Activated CD4-positive, alpha-beta T cell treated with anti-CD3 and anti-CD28 coated beads, Interleukin-2, amount 10 ng/mL, durations not matched to agents 24 days and 14 days (primary cell): ENCODE measurements at regions not wholly inside any gene's neighbourhood (a gene's known extent, or its start where the extent isn't known, plus 50 kb on each side); places are given as distances from the start of the nearest gene placed in this dataset.
"Not testable (repeated sequence)": the region's sequence is repeated elsewhere in the genome, so short reads cannot be mapped to it uniquely, and the experiment has no call there.

Source experiments
- DNase-seq: peaks from one replicate; pipeline ENCODE4 v3.0.0; 2022
- H3K27ac Mint-ChIP-seq: one replicate; pipeline ENCODE4 v1.8.0; 2022; ENCODE audit warnings: mild to moderate bottlenecking, mixed read lengths
- H3K27me3 Mint-ChIP-seq: one replicate; pipeline ENCODE4 v1.8.0; 2022; ENCODE audit warnings: mixed read lengths
- H3K36me3 Mint-ChIP-seq: one replicate; pipeline ENCODE4 v1.8.0; 2022; ENCODE audit warnings: low read depth, mild to moderate bottlenecking, mixed read lengths
- H3K4me1 Mint-ChIP-seq: one replicate; pipeline ENCODE4 v1.8.0; 2021; ENCODE audit warnings: mixed read lengths
- H3K4me3 Mint-ChIP-seq: one replicate; pipeline ENCODE4 v1.8.0; 2022; ENCODE audit warnings: mild to moderate bottlenecking, moderate library complexity, mixed read lengths
- H3K9me3 Mint-ChIP-seq: one replicate; pipeline ENCODE4 v1.8.0; 2021; ENCODE audit warnings: mixed read lengths
- intact Hi-C: fragments of 100-400 bp; cut with micrococcal nuclease; formaldehyde crosslinking; loops from one replicate; pipeline ENCODE4 v1.15.1; 2023

- Mint-ChIP-seq H3K4me1 (peaks cover 13% of the 10 kb centered on the region), H3K4me3 (no peak overlapping the region), H3K27ac (no peak overlapping the region), H3K9me3 (no peaks in the 10 kb centered on the region), H3K27me3 (no peaks in the 10 kb centered on the region), H3K36me3 (no peaks in the 10 kb centered on the region)
- no peak for DNase-seq
- intact Hi-C loops, result loop anchor here (1.0 to 2.0 kb wide), 3 partner anchors 48 to 424 kb away; no protein-coding TSS in a partner anchor
Measured at GRCh38 chr16:10314317-10314716, 71.5 kb upstream of the ATF7IP2 start.

DNA sequence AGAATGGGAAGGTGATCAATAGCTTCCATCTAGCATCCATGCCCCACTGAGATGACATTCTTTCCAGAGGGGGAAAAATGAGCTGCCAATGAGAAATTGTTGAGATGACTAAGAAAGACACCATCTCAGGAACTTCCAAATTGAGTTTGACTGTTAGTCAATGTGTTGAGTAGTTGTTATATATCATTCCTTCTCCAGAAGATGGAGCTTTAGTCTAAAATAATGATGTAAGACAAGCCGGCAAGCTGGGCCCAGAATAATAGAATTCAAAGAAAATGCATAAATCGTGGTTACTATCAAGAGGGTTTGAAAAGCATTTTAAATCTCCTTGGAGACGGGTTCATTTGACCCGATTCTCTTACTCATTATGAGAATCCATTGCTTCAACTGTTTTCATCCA lies 71.0 kb upstream of the ATF7IP2 start:
- Mint-ChIP-seq H3K27ac (no peak overlapping the region), H3K4me3 (no peak overlapping the region), H3K36me3 (no peaks in the 10 kb centered on the region)

GRCh38 chr16:10317425-10318001 lies 68.3 kb upstream of the ATF7IP2 start:
- H3K36me3 Mint-ChIP-seq, result no peaks in the 10 kb centered on the region
- intact Hi-C loops, result loop anchor here (2.0 kb wide), 1 partner anchor 183 kb away; no protein-coding TSS in a partner anchor
- no peaks in the 10 kb centered on the region for H3K9me3 Mint-ChIP-seq
- H3K27me3 Mint-ChIP-seq, result no peaks in the 10 kb centered on the region
- H3K27ac Mint-ChIP-seq, result no peak overlapping the region
- DNase-seq, result no peak
- H3K4me1 Mint-ChIP-seq, result peaks cover 15% of the 10 kb centered on the region
- no peak overlapping the region for H3K4me3 Mint-ChIP-seq

More for the DNA sequence above, 71.0 kb upstream of the ATF7IP2 start:
- DNase-seq, result peak; percentile 61
- Mint-ChIP-seq H3K4me1 (peaks cover 15% of the 10 kb centered on the region), H3K27me3 (no peaks in the 10 kb centered on the region), H3K9me3 (no peaks in the 10 kb centered on the region)
- intact Hi-C loops, result loop anchor here (1.0 to 2.0 kb wide), 3 partner anchors 49 to 424 kb away; no protein-coding TSS in a partner anchor

GRCh38 chr16:10318798-10319500 lies 66.9 kb upstream of the ATF7IP2 start:
- Mint-ChIP-seq H3K4me3 (no peak overlapping the region), H3K9me3 (no peaks in the 10 kb centered on the region), H3K4me1 (peaks cover 13% of the 10 kb centered on the region), H3K36me3 (no peaks in the 10 kb centered on the region), H3K27ac (no peak overlapping the region), H3K27me3 (no peaks in the 10 kb centered on the region)
- DNase-seq, result peak; percentile 64
- intact Hi-C loops, result loop anchor here (2.0 kb wide), 1 partner anchor 182 kb away; no protein-coding TSS in a partner anchor

- no peak overlapping the region for H3K4me3 Mint-ChIP-seq
- H3K9me3 Mint-ChIP-seq, result peaks cover 10% of the 10 kb centered on the region
- DNase-seq, result no peak
- peaks cover 16% of the 10 kb centered on the region for H3K4me1 Mint-ChIP-seq
- H3K27ac Mint-ChIP-seq, result no peak overlapping the region
- H3K27me3 Mint-ChIP-seq, result no peaks in the 10 kb centered on the region
- intact Hi-C loops, result loop anchor here (5.0 kb wide), 1 partner anchor 391 kb away; no protein-coding TSS in a partner anchor
- H3K36me3 Mint-ChIP-seq, result no peaks in the 10 kb centered on the region
Measured at GRCh38 chr16:10321407-10322387, 64.2 kb upstream of the ATF7IP2 start.

GRCh38 chr16:10322723-10323527 lies 62.9 kb upstream of the ATF7IP2 start:
- H3K9me3 Mint-ChIP-seq, result peaks cover 10% of the 10 kb centered on the region
- no peak overlapping the region for H3K4me3 Mint-ChIP-seq
- peaks cover 20% of the 10 kb centered on the region for H3K4me1 Mint-ChIP-seq

DNA sequence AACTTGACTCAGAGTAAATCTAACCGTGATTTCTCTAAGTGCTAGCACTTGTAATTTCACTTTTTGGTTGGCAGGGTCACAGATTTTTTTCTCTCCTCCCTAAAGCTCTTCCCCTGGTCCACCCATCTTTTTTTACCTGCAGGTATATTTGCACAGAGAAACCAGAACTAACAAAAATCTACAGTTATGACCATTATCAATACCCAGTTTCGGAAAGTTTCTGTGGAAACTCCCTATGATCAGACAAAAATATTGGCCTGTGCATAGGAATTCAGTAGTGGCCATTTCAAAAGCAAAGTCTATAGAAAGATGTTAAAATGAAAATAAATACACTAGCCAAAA lies 62.4 kb upstream of the ATF7IP2 start:
- Mint-ChIP-seq H3K36me3 (peaks cover 5% of the 10 kb centered on the region), H3K27ac (no peak overlapping the region), H3K9me3 (peaks cover 10% of the 10 kb centered on the region), H3K4me1 (peaks cover 23% of the 10 kb centered on the region), H3K4me3 (no peak overlapping the region), H3K27me3 (no peaks in the 10 kb centered on the region)
- no peak for DNase-seq
- intact Hi-C loops, result loop anchor here (5.0 kb wide), 1 partner anchor 389 kb away; no protein-coding TSS in a partner anchor

More at GRCh38 chr16:10322723-10323527, 62.9 kb upstream of the ATF7IP2 start:
- Mint-ChIP-seq H3K27ac (no peak overlapping the region), H3K36me3 (peaks cover 3% of the 10 kb centered on the region), H3K27me3 (no peaks in the 10 kb centered on the region)
- no peak for DNase-seq
- intact Hi-C loops, result loop anchor here (5.0 kb wide), 1 partner anchor 389 kb away; no protein-coding TSS in a partner anchor

- DNase-seq, result no peak
- intact Hi-C loops, result loop anchor here (5.0 kb wide), 1 partner anchor 388 kb away; no protein-coding TSS in a partner anchor
- Mint-ChIP-seq H3K4me1 (peaks cover 22% of the 10 kb centered on the region), H3K36me3 (peaks cover 5% of the 10 kb centered on the region), H3K9me3 (peaks cover 10% of the 10 kb centered on the region), H3K27me3 (no peaks in the 10 kb centered on the region), H3K4me3 (no peak overlapping the region), H3K27ac (no peak overlapping the region)
Measured at GRCh38 chr16:10324210-10324609, 61.7 kb upstream of the ATF7IP2 start.

DNA sequence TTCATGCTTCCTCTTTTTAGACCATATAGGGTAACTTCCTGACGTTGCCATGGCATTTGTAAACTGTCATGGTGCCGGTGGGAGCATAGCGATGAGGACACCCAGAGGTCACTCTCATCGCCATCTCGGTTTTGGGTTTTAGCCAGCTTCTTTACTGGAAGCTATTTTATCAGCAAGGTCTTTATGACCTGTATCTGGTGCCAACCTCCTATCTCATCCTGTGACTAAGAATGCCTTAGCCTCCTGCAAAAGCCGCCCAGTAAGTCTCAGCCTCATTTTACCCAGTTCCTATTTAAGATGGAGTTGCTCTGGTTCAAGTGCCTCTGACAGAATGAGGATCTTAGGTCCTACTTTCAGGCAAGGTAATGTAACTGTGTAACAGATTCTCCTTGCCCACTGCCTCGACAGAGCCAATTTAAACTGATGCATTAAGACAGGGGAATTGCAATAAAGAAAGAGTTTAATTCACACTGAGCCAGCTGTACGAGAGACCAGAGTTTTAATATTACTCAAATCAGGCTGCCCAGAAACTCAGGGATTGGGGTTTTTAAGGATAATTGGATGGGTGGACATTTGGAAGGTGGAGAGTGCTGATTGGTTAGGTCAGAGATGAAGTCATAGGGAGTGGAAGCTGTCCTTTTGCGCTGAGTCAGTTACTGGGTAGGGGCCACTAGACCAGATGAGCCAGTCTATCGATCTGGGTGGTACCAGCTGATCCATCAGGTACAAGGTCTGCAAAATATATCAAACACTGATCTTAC lies 59.9 kb upstream of the ATF7IP2 start:
- H3K36me3 Mint-ChIP-seq, result peaks cover 5% of the 10 kb centered on the region
- intact Hi-C loops, result no loop called here

GRCh38 chr16:10326647-10327046 lies 59.2 kb upstream of the ATF7IP2 start:
- H3K4me3 Mint-ChIP-seq, result no peak overlapping the region
- no peaks in the 10 kb centered on the region for H3K27me3 Mint-ChIP-seq
- no peak overlapping the region for H3K27ac Mint-ChIP-seq
- peaks cover 10% of the 10 kb centered on the region for H3K9me3 Mint-ChIP-seq
- peaks cover 37% of the 10 kb centered on the region for H3K4me1 Mint-ChIP-seq
- DNase-seq, result no peak
- intact Hi-C loops, result no loop called here
- H3K36me3 Mint-ChIP-seq, result peaks cover 5% of the 10 kb centered on the region

More for the DNA sequence above, 59.9 kb upstream of the ATF7IP2 start:
- peaks cover 10% of the 10 kb centered on the region for H3K9me3 Mint-ChIP-seq
- no peak overlapping the region for H3K4me3 Mint-ChIP-seq
- H3K4me1 Mint-ChIP-seq, result peaks cover 34% of the 10 kb centered on the region
- no peak overlapping the region for H3K27ac Mint-ChIP-seq
- no peak for DNase-seq
- H3K27me3 Mint-ChIP-seq, result no peaks in the 10 kb centered on the region

DNA sequence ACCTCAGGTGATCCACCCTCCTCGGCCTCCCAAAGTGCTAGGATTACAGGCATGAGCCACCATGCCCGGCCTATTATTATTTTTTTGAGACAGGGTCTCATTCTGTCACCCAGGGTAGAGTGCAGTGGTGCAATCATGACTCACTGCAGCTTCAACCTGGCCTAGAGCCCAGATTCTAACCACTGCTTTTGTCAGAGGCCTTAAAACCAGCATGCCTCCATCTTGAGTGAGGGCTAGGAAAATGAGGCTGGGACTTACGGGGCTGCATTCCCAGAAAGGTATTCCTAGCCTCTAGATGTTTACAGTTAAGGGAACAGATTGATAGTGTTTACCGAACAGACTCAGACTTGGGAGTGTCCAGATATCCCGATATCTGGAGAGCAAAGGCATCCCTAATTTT lies 57.6 kb upstream of the ATF7IP2 start:
- H3K27ac Mint-ChIP-seq, result peak overlapping the region; percentile 51
- not testable (repeated sequence) for DNase-seq, H3K9me3 Mint-ChIP-seq, H3K27me3 Mint-ChIP-seq, H3K36me3 Mint-ChIP-seq
- peaks cover 48% of the 10 kb centered on the region for H3K4me1 Mint-ChIP-seq
- peak overlapping the region; percentile 19 for H3K4me3 Mint-ChIP-seq
- intact Hi-C loops, result loop anchor here (2.0 kb wide), 1 partner anchor 59 kb away; the partner anchor contains the start of gene ATF7IP2

GRCh38 chr16:10332241-10332640 lies 53.6 kb upstream of the ATF7IP2 start:
- Mint-ChIP-seq H3K4me1 (peaks cover 45% of the 10 kb centered on the region), H3K27ac (no peak overlapping the region), H3K27me3 (no peaks in the 10 kb centered on the region), H3K36me3 (peaks cover 5% of the 10 kb centered on the region), H3K4me3 (no peak overlapping the region), H3K9me3 (no peaks in the 10 kb centered on the region)
- intact Hi-C loops, result no loop called here
- DNase-seq, result no peak
